Adrenal gland (tissue), 5 donors: ENCODE measurements at regions not wholly inside any gene's neighbourhood (a gene's known extent, or its start where the extent isn't known, plus 50 kb on each side); places are given as distances from the start of the nearest gene placed in this dataset.

Experiments used
- CTCF ChIP-seq, 6 experiments: fragments of 450-650 bp in 4 of 6; fragments of 200-600 bp in 2 of 6; sonication (generic) in 1 of 6; IDR thresholded peaks; 1 replicate in 5 of 6; 2 replicates in 1 of 6; pipeline versions ENCODE4 v1.5.1 to v1.8.0; 2016 to 2021; ENCODE audit warnings: antibody characterized with exemption in 6 of 6, mild to moderate bottlenecking in 2 of 6, moderate library complexity in 1 of 6
- POLR2A ChIP-seq, 2 donors: fragments of 450-650 bp; IDR thresholded peaks; one replicate each; pipeline ENCODE4 v1.6.1; 2017; ENCODE audit warnings: antibody characterized with exemption in 2 of 2, mild to moderate bottlenecking in 2 of 2, moderate library complexity in 1 of 2
- donor health status: DM: no; HTN: no; CAD: no.

DNA sequence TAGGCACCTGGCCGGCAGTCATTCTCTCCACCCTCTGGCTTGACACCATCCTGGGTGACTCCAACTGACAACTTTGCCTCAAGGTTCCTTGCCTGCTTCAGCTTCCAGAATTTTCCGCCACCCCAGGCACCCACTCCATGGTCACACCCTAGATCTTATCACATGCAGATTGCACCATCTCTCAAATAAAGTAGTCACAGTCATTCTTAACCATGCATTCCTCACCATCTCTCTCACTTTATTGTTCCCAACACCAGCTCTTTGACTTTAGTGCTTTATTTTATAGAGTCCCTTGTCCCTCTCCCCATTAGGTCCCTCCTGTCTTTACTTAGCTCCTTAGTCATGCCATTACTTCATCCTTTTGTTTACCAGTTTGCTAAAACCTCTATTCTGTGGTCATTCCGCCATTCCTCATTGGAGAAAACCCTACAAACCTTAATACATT, 351.7 kb downstream of the SPRY2 start:
- TF ChIP-seq CTCF (IDR thresholded peaks at IDR 0.05) (no peak), POLR2A (IDR thresholded peaks at IDR 0.05) (no peak)
